Lung microvascular endothelial cell (primary cell): ENCODE measurements at regions not wholly inside any gene's neighbourhood (a gene's known extent, or its start where the extent isn't known, plus 50 kb on each side); places are given as distances from the start of the nearest gene placed in this dataset.
"Not testable (repeated sequence)": the region's sequence is repeated elsewhere in the genome, so short reads cannot be mapped to it uniquely, and the experiment has no call there.

Experiments
- DNase-seq, 2 donors: peaks; one replicate each; pipeline versions ENCODE4 v3.0.0 to v3.0.0-alpha.2; 2010; ENCODE audit warnings: low read depth in 2 of 2

DNA sequence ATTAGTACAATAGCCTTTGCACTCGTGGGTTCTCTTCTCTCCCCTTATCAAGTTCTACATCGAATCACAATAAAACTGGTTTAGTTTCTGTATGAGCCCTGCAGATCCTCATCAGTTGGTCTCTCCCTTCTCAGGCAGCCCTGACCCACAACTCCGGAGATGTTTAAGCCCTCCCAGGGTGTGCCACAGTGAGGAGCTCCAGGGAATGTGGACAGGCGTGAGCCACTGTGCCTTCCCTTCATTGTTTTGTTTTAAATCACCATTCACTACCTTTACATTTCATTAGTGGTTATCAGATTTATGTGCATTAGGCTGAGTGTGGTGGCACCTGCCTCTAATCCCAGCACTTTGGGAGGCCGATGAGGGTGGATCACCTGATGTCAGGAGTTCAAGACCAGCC lies 133.2 kb downstream of the LARP7 start:
- DNase-seq = no peak

DNA sequence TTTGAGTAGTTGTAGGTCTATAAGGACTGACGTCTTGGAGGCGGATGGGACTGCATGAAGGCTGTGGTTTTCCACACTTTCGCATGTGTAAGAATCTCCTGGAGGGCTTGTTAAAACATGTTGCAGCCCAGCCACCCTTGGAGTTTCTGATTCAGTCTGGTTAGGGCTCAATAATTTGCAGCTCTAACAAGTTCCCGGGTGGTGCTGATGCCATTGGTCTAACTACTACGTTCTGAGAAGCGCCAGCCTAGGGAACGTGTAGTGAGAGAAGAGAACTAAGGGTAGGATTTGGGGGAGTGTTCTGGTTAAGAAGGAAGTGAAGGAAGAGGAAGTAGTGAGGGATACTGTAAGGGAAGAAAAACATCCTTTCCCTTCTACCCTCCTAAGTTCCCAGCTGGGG lies 138.9 kb downstream of the LARP7 start:
- DNase-seq = no peak

DNA sequence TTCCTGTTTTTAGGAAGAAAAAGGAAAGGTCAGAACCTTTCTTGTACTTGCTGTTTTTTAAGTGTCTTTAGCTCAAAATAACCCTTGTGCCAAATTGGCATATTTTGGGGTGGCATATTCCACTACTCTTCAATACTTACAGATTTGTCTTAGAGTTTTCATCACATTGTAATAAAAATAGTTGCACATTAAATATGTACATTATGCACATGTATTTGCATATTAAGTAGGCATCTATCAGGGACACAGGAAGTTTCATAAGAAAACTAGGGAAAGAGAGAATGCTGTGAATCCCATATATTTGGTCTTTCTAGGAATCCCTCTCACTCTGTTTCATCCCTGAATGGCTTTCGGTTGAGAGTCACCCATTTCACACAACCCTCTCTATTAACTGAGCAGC lies 139.6 kb downstream of the LARP7 start:
- DNase-seq = no peak

DNA sequence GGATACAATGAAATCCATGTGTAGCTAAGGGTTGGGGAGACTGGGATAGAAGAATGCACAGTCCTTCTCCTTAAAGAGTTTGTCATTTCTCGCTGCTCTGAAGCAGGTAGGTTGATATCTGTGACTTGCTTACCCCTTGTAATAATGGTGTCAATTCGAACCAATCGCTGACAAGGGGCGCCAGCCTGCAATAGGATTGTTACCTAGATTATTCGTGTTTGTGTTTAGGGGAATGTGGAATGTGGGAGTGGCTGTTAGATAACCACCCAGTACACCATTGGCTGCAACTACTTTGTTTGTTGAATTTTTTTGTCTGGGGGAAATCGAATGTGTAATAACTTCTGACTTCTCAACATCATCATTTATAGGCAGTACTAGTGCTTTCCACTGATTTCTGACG lies 141.6 kb downstream of the LARP7 start:
- DNase-seq = no peak

DNA sequence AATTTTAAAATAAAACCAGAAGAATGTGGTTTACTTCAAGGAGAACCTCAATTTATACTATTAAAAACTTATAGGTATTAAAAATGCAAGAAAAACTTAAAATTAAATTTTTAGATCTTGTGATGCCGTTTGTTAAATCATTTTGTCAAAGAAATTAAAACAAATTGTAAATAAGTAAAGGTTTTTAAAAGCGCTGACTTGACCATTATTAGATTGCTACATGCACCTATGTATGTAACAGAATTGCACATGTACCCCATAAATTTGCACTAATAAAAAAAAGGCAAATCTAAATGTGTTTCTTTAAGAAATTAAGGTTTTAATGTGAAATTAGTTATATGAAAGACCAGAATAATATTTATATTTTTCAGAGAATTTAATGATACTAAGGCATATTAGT lies 156.1 kb downstream of the LARP7 start:
- no peak for DNase-seq

DNA sequence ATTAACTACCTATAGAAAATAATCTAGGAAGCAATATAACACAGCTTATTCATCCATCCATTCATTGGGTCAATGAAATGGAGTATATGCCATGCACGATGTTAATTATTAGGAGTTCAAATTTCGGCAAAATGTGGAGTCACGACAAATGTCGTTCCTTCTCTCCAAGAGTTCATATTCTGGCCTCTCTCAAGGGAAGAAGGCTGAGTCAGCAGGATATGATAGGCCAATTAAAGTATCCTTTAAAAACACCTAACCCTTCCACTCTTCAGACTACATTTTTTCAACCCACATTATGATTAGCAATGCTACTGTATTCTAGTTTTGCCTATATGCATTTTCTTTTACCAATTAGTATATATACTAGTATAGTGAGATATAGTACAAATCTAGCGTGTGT lies 163.1 kb downstream of the LARP7 start:
- DNase-seq = no peak

DNA sequence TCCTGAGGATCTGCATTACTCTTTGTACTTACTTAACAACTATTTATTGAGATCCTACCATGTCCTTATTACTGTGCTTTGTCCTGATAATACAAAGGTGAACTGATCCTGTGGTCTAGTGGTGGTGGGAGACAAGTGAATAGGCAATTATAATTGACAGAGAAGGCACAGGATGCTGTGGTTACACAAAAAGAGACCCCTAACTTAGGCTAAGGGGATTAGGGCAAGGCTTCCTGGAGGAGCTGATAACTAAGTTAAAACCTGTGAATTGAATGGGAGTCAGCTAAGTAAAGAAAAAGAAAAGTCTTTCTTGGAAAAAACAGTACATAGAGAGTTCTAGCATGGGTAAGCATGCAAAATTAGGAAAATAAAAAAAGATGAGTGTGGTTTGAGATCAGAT lies 164.4 kb downstream of the LARP7 start:
- DNase-seq = no peak

- DNase-seq = no peak
Measured at GRCh38 chr4:112802780-112803179, 165.8 kb downstream of the LARP7 start.

- no peak for DNase-seq
Measured at GRCh38 chr4:112807083-112807482, 170.1 kb downstream of the LARP7 start.

DNA sequence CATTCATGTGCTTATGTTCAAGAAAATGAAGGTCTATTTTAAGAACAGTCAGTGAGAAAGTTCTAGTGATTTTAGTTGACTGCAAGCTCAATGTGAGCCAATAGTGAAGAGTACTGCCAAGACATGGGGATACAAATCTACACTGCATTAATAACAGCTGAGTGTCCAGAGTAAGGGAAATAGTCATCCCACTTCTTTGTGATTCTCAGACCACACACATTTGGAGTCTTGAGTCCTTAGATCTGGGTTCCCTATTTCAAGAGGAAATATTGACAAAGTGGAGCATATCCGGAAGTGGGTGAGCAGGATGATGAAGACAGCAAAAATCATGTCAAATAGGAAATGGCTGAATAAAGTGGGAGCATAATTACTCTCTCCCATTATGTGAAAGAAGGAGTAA lies 171.1 kb downstream of the LARP7 start:
- no peak for DNase-seq

GRCh38 chr4:112813790-112814189 lies 176.8 kb downstream of the LARP7 start:
- no peak for DNase-seq

DNA sequence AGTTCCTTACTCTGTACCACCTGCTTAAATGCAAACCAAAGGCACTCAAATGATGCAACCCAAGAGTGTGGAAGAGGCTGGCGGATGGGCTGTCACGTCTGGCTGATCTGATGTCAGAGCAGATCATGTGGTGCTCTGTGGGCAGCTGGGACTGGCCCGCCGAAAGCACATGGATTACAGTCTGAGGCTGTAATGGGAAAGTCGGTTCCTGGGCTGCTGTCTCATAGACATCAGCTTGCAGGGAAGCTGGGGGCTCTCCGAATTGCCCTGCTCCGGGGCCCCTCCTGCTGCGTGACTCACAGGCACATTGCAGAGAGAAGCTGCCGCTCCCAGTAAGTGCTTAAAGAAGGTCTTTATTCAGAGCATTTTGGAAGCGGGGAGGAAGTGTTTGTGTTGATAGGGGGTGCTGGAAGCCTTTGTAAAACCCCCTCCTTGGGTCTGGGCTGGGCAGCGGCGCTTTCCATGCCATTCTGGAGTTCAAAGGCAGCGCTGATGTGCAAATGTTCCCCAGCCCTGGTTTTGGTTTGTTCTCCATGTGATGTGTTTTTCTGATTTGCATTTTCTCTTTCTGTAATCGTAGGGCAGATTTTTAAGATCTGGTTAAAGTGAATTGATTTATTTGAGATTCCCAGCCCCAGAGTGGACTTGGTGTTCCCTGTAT lies 181.1 kb downstream of the LARP7 start:
- peak; percentile 30 to 48 for DNase-seq

DNA sequence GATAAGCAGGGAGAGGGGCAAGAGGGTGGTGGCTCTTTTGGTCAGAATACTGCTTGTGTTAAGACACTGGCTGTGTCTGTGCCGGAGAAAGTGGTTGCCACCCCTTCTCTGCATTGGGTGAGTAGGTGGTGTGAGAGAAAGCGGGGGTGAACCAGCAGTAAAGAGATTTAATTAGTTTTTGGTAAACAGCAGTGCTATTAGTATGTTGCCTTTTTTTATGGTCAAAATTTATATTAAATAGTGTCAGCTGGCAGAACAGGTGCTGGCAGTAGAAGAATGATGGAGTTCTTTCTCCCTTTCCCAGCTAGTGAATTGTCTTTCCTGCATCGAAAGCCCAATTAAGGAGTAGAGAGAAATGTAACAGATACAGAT lies 181.6 kb downstream of the LARP7 start:
- DNase-seq = no peak

- DNase-seq = no peak
Measured at GRCh38 chr4:112819729-112820128, 182.8 kb downstream of the LARP7 start.

DNA sequence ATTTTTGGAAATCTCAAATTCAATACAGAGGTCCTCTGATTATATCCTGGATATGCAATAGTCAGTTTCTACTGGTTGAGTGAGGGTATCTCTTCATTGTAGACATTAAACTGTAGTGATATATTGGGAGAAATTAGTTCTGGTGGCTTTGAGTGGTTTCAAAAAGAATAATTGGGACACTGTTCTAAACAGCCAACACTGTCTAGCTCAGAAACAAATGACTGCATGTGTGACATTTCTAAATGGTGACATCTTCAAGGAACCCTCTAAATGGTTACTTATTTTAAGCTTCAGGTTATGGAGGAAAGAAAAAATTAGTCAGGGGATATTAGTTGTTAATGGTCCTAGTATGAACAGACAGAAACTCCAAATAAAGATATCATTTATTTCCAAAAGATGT lies 186.2 kb downstream of the LARP7 start:
- DNase-seq = no peak

DNA sequence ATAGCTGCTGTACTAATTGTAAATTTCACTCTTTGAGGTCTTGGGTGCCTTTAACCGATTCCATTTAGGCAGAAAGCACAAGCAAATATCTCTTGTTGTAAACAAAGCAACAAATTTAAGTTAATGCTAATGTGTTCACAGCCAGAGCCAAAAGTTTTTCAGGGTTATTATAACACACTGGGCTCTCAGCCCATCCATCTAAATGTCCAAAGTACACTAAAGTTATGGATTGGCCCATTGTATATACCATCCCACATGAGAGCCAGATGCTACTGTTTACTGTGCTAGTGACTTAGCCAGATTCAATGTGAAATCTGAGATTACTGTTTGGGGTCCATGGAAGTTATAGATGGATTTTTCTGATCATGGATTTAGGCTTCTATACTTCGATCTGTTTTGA lies 186.7 kb downstream of the LARP7 start:
- DNase-seq = no peak

- DNase-seq = no peak
Measured at GRCh38 chr4:112830753-112831386, 193.9 kb downstream of the LARP7 start.

DNA sequence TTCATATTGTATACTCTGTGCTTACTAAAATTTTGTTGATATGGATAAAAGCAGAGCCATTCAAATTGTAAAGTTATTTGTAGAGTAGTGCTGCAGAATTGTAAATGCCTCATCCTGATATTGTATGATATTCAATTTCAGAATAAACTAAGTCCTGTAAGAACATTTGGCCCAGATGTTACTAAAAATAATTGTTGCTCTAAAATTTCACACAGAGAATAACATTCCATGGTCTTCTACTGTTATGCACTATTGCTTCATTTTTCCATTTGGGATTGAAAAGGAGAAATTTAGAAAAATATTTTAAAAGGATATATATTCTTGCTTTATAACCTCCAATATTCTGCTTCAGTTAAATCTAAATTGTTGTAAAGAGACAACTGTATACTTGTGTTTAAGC lies 195.6 kb downstream of the LARP7 start:
- no peak for DNase-seq

- no peak for DNase-seq
Measured at GRCh38 chr4:112836895-112837294, 200.0 kb downstream of the LARP7 start.

GRCh38 chr4:112838015-112838414 lies 201.1 kb downstream of the LARP7 start:
- not testable (repeated sequence) for DNase-seq

GRCh38 chr4:112840061-112840460 lies 203.1 kb downstream of the LARP7 start:
- no peak for DNase-seq

DNA sequence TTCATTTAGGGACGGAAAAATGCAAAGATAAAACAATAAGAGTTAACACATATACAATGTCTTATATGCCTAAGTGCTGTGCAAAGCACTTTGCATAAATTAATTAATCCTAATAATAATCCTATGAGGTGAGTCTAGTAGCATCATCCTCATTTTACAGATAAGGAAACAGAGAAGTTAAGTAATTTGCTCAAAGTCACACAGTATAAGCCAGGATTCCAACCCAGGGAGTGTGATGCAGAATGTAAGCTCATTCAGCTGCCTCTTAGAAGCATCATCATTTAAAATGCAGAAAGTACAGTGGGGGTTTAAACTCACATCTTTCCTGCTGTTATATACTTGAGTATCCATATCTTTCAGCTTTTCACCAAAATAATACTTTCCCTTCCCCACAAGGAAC lies 203.7 kb downstream of the LARP7 start:
- no peak for DNase-seq

- DNase-seq = no peak
Measured at GRCh38 chr4:112842513-112842912, 205.6 kb downstream of the LARP7 start.

DNA sequence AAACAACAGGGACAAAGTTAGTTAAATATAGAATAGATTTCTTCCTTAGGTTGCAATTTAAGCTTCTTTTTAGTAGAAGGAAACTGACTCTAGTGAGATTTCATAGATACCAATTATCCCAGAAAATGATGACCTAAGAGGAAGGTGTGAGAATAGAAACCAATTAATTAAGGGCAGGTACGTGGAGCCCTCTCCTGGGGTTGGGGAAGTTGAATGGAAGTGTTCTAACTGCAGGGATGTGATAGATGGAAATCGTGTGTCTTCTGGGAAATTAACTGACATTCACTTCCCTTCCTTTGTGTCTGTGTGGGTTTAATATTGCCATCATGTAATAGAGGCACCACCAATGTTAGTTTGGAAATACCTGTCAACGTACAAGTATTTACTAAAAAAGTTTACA lies 204.1 kb upstream of the ANK2 start:
- DNase-seq = no peak
